Upper lobe of left lung (tissue), 6 donors: ENCODE measurements at regions not wholly inside any gene's neighbourhood (a gene's known extent, or its start where the extent isn't known, plus 50 kb on each side); places are given as distances from the start of the nearest gene placed in this dataset.

ENCODE experiments used
- ATAC-seq, 2 donors: fragments of 200-7000 bp; cut with Tn5 transposase; one replicate each; pipeline ENCODE4 v1.9.1; 2022; ENCODE audit warnings: mild to moderate bottlenecking in 2 of 2, moderate library complexity in 2 of 2; ENCODE audit not compliant: low FRiP score in 2 of 2
- DNase-seq, 2 donors: peaks; one replicate each; pipeline ENCODE4 v3.0.0-alpha.2; 2019 to 2020
- H3K27ac ChIP-seq, 4 donors: fragments of 200-600 bp; sonication (generic); one replicate each; pipeline ENCODE4 v1.5.1; 2016 to 2019
- H3K27me3 ChIP-seq, 4 donors: fragments of 200-600 bp; sonication (generic); one replicate each; pipeline ENCODE4 v1.5.1; 2017 to 2019
- H3K36me3 ChIP-seq, 4 donors: fragments of 200-600 bp; sonication (generic); one replicate each; pipeline ENCODE4 v1.5.1; 2016 to 2019
- H3K4me1 ChIP-seq, 4 donors: fragments of 200-600 bp; sonication (generic); one replicate each; pipeline ENCODE4 v1.5.1; 2018 to 2019
- H3K4me3 ChIP-seq, 4 donors: fragments of 200-600 bp; sonication (generic); one replicate each; pipeline ENCODE4 v1.5.1; 2017 to 2019; ENCODE audit warnings: mild to moderate bottlenecking in 2 of 4, moderate library complexity in 1 of 4
- H3K9me3 ChIP-seq, 4 donors: fragments of 200-600 bp; sonication (generic); one replicate each; pipeline ENCODE4 v1.5.1; 2018 to 2019
- EP300 ChIP-seq, 4 donors: sonication (generic); formaldehyde crosslinking; IDR thresholded peaks; one replicate each; pipeline ENCODE4 v1.5.1; 2017; ENCODE audit warnings: antibody characterized with exemption in 4 of 4, control low read depth in 2 of 4
- POLR2A ChIP-seq, 4 donors: fragments of 450-650 bp; IDR thresholded peaks; one replicate each; pipeline ENCODE4 v1.5.1; 2016 to 2017; ENCODE audit warnings: antibody characterized with exemption in 4 of 4, mild to moderate bottlenecking in 2 of 4
- POLR2AphosphoS5 ChIP-seq, 2 donors: sonication (generic); formaldehyde crosslinking; IDR thresholded peaks; one replicate each; pipeline ENCODE4 v1.5.1; 2017; ENCODE audit warnings: antibody characterized with exemption in 2 of 2
- WGBS, 2 donors: methylation state at CpG; one replicate each; pipeline ENCODE4 v1.1.5; 2017 to 2018; 5-methylcytosine and 5-hydroxymethylcytosine counted together
- TF ChIP-seq, protein P1 (sequence below), 6 experiments: fragments of 450-650 bp in 4 of 6; fragments of 200-600 bp in 2 of 6; sonication (generic) in 2 of 6; IDR thresholded peaks; one replicate each; pipeline ENCODE4 v1.5.1; 2016 to 2019; ENCODE audit warnings: antibody characterized with exemption in 6 of 6
- donor health status: DM: no; HTN: no; CAD: no; lungs with moderate emphysema.
- donor health status: DM: no; HTN: yes; CAD: no; lungs with severe emphysema.

DNA sequence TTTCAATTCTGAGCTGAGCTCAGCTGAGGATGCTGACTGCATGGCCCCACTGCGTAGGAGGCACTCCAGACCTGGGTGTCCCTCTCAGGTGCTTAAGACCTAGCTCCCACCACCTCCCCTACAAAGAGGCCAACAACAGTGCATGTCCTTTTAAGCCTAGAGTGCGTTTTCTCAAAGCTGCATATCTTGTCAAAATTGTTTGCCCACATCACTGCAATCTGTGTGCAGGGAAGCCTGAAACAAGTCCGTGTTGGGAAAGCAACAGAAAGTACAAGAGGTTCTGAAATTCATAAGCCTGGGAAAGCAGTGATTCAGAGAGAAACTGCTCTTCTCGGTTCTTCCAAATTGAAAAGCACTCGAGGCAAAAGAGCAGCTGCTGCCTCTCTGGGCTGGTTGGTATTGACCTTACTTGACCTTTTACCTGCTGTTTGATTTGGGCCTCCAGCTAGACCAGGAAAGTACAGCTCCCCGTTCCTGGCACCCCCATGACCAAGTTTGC lies 238.4 kb downstream of the NR2F1-AS1 start:
- no peak for DNase-seq
- Histone ChIP-seq H3K4me1 (no peaks in the 10 kb centered on the region), H3K27me3 (no peaks in the 10 kb centered on the region), H3K9me3 (no peaks in the 10 kb centered on the region), H3K4me3 (no peak overlapping the region), H3K27ac (no peak overlapping the region), H3K36me3 (no peaks in the 10 kb centered on the region)
- WGBS, 2 donors, result 54 to 72% methylated on average over 6 of the region's 6 CpGs
- no peak for TF ChIP-seq EP300 (IDR thresholded peaks at IDR 0.05)
- no peak for TF ChIP-seq POLR2AphosphoS5 (IDR thresholded peaks at IDR 0.05)
- TF ChIP-seq, protein P1, sequence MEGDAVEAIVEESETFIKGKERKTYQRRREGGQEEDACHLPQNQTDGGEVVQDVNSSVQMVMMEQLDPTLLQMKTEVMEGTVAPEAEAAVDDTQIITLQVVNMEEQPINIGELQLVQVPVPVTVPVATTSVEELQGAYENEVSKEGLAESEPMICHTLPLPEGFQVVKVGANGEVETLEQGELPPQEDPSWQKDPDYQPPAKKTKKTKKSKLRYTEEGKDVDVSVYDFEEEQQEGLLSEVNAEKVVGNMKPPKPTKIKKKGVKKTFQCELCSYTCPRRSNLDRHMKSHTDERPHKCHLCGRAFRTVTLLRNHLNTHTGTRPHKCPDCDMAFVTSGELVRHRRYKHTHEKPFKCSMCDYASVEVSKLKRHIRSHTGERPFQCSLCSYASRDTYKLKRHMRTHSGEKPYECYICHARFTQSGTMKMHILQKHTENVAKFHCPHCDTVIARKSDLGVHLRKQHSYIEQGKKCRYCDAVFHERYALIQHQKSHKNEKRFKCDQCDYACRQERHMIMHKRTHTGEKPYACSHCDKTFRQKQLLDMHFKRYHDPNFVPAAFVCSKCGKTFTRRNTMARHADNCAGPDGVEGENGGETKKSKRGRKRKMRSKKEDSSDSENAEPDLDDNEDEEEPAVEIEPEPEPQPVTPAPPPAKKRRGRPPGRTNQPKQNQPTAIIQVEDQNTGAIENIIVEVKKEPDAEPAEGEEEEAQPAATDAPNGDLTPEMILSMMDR (IDR thresholded peaks at IDR 0.05), result no peak
- no peak for TF ChIP-seq POLR2A (IDR thresholded peaks at IDR 0.05)
- ATAC-seq, result no peak

GRCh38 chr5:93340881-93341280 lies 240.1 kb downstream of the NR2F1-AS1 start:
- ATAC-seq, result no peak

DNA sequence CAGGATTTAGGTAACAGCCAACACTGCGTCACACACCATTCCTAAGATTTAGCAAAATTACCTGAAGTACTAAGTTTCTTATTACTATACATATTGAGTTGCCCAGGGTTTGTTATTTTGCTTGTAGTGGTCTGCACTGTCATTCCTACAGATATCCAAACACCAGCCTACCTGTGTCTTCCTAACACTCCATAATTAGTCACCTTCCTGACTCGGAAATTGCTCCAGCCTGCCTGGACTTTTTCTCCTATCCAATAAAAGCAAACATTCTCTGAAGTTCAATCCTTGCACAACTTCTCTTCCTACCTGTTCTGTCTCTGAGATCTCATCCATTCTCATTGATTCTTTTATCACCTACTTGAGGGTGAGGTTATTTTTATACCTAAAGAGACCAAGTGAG lies 243.9 kb downstream of the NR2F1-AS1 start:
- Histone ChIP-seq H3K9me3 (no peaks in the 10 kb centered on the region), H3K4me3 (no peak overlapping the region), H3K36me3 (no peaks in the 10 kb centered on the region), H3K27me3 (no peaks in the 10 kb centered on the region), H3K27ac (no peak overlapping the region), H3K4me1 (no peaks in the 10 kb centered on the region)
- no peak for ATAC-seq
- TF ChIP-seq EP300 (IDR thresholded peaks at IDR 0.05), result no peak
- TF ChIP-seq, protein P1 (IDR thresholded peaks at IDR 0.05), result no peak
- no peak for TF ChIP-seq POLR2AphosphoS5 (IDR thresholded peaks at IDR 0.05)
- TF ChIP-seq POLR2A (IDR thresholded peaks at IDR 0.05), result no peak
- 82 to 91% methylated on average over 2 of the region's 2 CpGs for WGBS, 2 donors
- DNase-seq, result no peak

More at GRCh38 chr5:93340881-93341280, 240.1 kb downstream of the NR2F1-AS1 start:
- Histone ChIP-seq H3K4me3 (no peak overlapping the region), H3K9me3 (no peaks in the 10 kb centered on the region), H3K27ac (no peak overlapping the region), H3K36me3 (no peaks in the 10 kb centered on the region), H3K4me1 (no peaks in the 10 kb centered on the region), H3K27me3 (no peaks in the 10 kb centered on the region)
- TF ChIP-seq POLR2AphosphoS5 (IDR thresholded peaks at IDR 0.05) (no peak), EP300 (IDR thresholded peaks at IDR 0.05) (no peak), POLR2A (IDR thresholded peaks at IDR 0.05) (no peak)
- TF ChIP-seq, protein P1 (IDR thresholded peaks at IDR 0.05), result no peak
- DNase-seq, result no peak
- 72 to 76% methylated on average over 5 of the region's 5 CpGs for WGBS, 2 donors

- Histone ChIP-seq H3K4me3 (no peak overlapping the region), H3K4me1 (no peaks in the 10 kb centered on the region), H3K27me3 (no peaks in the 10 kb centered on the region), H3K27ac (no peak overlapping the region), H3K36me3 (no peaks in the 10 kb centered on the region), H3K9me3 (no peaks in the 10 kb centered on the region)
- ATAC-seq, result no peak
- TF ChIP-seq POLR2AphosphoS5 (IDR thresholded peaks at IDR 0.05), result no peak
- TF ChIP-seq EP300 (IDR thresholded peaks at IDR 0.05), result no peak
- TF ChIP-seq, protein P1 (IDR thresholded peaks at IDR 0.05), result no peak
- TF ChIP-seq POLR2A (IDR thresholded peaks at IDR 0.05), result no peak
- DNase-seq, result no peak
- WGBS, 2 donors, result 91 to 92% methylated on average over 3 of the region's 3 CpGs
These were observed 244.5 kb downstream of the NR2F1-AS1 start for GRCh38 chr5:93336330-93337110.

- 68 to 72% methylated on average over 3 of the region's 3 CpGs for WGBS, 2 donors
- Histone ChIP-seq H3K27ac (no peak overlapping the region), H3K4me3 (no peak overlapping the region), H3K27me3 (no peaks in the 10 kb centered on the region), H3K36me3 (no peaks in the 10 kb centered on the region), H3K4me1 (no peaks in the 10 kb centered on the region), H3K9me3 (no peaks in the 10 kb centered on the region)
- DNase-seq (no peak), ATAC-seq (no peak)
- TF ChIP-seq, protein P1 (IDR thresholded peaks at IDR 0.05), result no peak
- no peak for TF ChIP-seq POLR2A (IDR thresholded peaks at IDR 0.05)
- no peak for TF ChIP-seq POLR2AphosphoS5 (IDR thresholded peaks at IDR 0.05)
- TF ChIP-seq EP300 (IDR thresholded peaks at IDR 0.05), result no peak
These were observed 249.2 kb downstream of the NR2F1-AS1 start for GRCh38 chr5:93331863-93332262.
